Caco-2 (cell line): ENCODE measurements at regions not wholly inside any gene's neighbourhood (a gene's known extent, or its start where the extent isn't known, plus 50 kb on each side); places are given as distances from the start of the nearest gene placed in this dataset.

Experiments
- BruUV-seq: library from RNA; stranded (reverse); fragments of 400-500 nt; replicated peaks from 2 replicates; lab custom pipeline; 2021; lab: Mats Ljungman, UMichigan
- CTCF ChIA-PET: fragments of 300-600 bp; sonication (Branson Sonifier 250); formaldehyde crosslinking; loops from one replicate; lab custom pipeline; 2022; ENCODE audit warnings: antibody characterized with exemption; lab: Charles Lee
- POLR2A ChIA-PET: fragments of 300-600 bp; sonication (Branson Sonifier 250); formaldehyde crosslinking; loops from one replicate; lab custom pipeline; 2022; ENCODE audit warnings: antibody characterized with exemption; lab: Charles Lee
- DNase-seq, 2 experiments: peaks; one replicate each; pipeline versions ENCODE4 v3.0.0 to v3.0.0-alpha.2; 2020 to 2022
- H3K27me3 ChIP-seq: replicated peaks from 2 replicates; pipeline ENCODE4 v1.6.0; 2011; ENCODE audit warnings: low read length; ENCODE audit not compliant: control insufficient read depth, insufficient read depth
- H3K36me3 ChIP-seq: 2 replicates; pipeline ENCODE4 v1.5.1; 2011; ENCODE audit warnings: low read length; ENCODE audit not compliant: control insufficient read depth, insufficient read depth
- H3K4me1 ChIP-seq: fragments of 250-450 bp; sonication (Bioruptor Pico); 2 replicates; pipeline ENCODE4 v1.5.1; 2020; ENCODE audit warnings: mild to moderate bottlenecking
- H3K4me3 ChIP-seq: 2 replicates; pipeline ENCODE4 v1.5.1; 2011; ENCODE audit warnings: low read depth, mild to moderate bottlenecking, control low read depth, low read length
- H3K9me3 ChIP-seq: fragments of 250-450 bp; sonication (Bioruptor Pico); 2 replicates; pipeline ENCODE4 v1.5.1; 2020; ENCODE audit warnings: mild to moderate bottlenecking, moderate library complexity
- H3K27ac Mint-ChIP-seq: one replicate; pipeline ENCODE4 v1.8.0; 2022; ENCODE audit warnings: mixed read lengths; ENCODE audit not compliant: unreplicated experiment
- H3K27me3 Mint-ChIP-seq: one replicate; pipeline ENCODE4 v1.8.0; 2022; ENCODE audit warnings: mixed read lengths; ENCODE audit not compliant: insufficient read depth, unreplicated experiment
- H3K36me3 Mint-ChIP-seq: one replicate; pipeline ENCODE4 v1.8.0; 2022; ENCODE audit warnings: mild to moderate bottlenecking, mixed read lengths; ENCODE audit not compliant: insufficient read depth, unreplicated experiment
- H3K4me1 Mint-ChIP-seq: one replicate; pipeline ENCODE4 v1.8.0; 2022; ENCODE audit warnings: low read depth, mixed read lengths; ENCODE audit not compliant: unreplicated experiment
- H3K4me3 Mint-ChIP-seq: one replicate; pipeline ENCODE4 v1.8.0; 2022; ENCODE audit warnings: mild to moderate bottlenecking, moderate library complexity, mixed read lengths; ENCODE audit not compliant: unreplicated experiment
- H3K9me3 Mint-ChIP-seq: one replicate; pipeline ENCODE4 v1.8.0; 2022; ENCODE audit warnings: mixed read lengths; ENCODE audit not compliant: unreplicated experiment
- intact Hi-C: fragments of 100-400 bp; cut with micrococcal nuclease; formaldehyde crosslinking; loops from one replicate; pipeline ENCODE4 v1.10.0; 2022; ENCODE audit not compliant: unreplicated experiment
- TF ChIP-seq, protein P1 (sequence below), 2 experiments: fragments of 200-600 bp in 1 of 2; IDR thresholded peaks; 1 replicate in 1 of 2; 2 replicates in 1 of 2; pipeline versions ENCODE4 v1.5.1 to v1.8.0; 2011 to 2022; ENCODE audit warnings: antibody characterized with exemption in 1 of 2, control low read depth in 1 of 2, inconsistent platforms in 1 of 2, low read depth in 1 of 2, low read length in 1 of 2, mild to moderate bottlenecking in 1 of 2, moderate library complexity in 1 of 2; ENCODE audit not compliant: insufficient read depth in 1 of 2, severe bottlenecking in 1 of 2, unreplicated experiment in 1 of 2

DNA sequence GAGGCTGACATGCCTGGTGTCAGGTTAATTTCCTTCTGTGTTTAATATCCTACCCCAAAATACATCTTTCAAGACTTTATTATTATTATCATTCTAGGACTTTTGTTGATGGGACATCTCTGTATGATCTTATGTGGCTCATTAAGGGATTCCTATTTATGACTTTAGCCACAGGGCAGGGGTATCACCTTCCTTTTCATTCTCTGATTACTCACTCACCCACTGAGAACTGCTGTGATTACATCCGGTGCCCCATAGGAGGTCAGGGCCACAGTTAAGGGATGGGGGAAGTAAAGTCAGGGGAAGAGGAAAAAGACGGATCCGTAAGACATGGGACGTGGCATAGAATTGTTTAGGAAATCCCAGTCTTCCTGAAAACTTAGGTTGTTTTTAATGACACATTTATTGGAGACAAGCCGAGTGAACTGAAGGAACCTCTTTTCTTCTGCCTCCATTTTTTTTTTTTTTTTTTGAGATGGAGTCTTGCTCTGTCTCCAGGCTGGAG lies 61.0 kb upstream of the PITRM1 start:
- Histone ChIP-seq H3K4me1 (no peaks in the 10 kb centered on the region), H3K27me3 (no peaks in the 10 kb centered on the region), H3K9me3 (no peaks in the 10 kb centered on the region), H3K4me3 (no peak overlapping the region), H3K36me3 (no peaks in the 10 kb centered on the region)
- Mint-ChIP-seq H3K4me1 (no peaks in the 10 kb centered on the region), H3K9me3 (no peaks in the 10 kb centered on the region), H3K27me3 (no peaks in the 10 kb centered on the region), H3K27ac (no peak overlapping the region), H3K4me3 (no peak overlapping the region), H3K36me3 (no peaks in the 10 kb centered on the region)
- intact Hi-C loops: no loop called here
- BruUV-seq: no TSS peak
- ChIA-PET CTCF (no interaction called here), POLR2A (no interaction called here)
- no peak for DNase-seq
- TF ChIP-seq, protein P1, sequence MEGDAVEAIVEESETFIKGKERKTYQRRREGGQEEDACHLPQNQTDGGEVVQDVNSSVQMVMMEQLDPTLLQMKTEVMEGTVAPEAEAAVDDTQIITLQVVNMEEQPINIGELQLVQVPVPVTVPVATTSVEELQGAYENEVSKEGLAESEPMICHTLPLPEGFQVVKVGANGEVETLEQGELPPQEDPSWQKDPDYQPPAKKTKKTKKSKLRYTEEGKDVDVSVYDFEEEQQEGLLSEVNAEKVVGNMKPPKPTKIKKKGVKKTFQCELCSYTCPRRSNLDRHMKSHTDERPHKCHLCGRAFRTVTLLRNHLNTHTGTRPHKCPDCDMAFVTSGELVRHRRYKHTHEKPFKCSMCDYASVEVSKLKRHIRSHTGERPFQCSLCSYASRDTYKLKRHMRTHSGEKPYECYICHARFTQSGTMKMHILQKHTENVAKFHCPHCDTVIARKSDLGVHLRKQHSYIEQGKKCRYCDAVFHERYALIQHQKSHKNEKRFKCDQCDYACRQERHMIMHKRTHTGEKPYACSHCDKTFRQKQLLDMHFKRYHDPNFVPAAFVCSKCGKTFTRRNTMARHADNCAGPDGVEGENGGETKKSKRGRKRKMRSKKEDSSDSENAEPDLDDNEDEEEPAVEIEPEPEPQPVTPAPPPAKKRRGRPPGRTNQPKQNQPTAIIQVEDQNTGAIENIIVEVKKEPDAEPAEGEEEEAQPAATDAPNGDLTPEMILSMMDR (IDR thresholded peaks at IDR 0.05; ENCODE audit: insufficient read depth in 1 of 2, low read depth in 1 of 2, low read length in 1 of 2, severe bottlenecking in 1 of 2, unreplicated experiment in 1 of 2): no peak

DNA sequence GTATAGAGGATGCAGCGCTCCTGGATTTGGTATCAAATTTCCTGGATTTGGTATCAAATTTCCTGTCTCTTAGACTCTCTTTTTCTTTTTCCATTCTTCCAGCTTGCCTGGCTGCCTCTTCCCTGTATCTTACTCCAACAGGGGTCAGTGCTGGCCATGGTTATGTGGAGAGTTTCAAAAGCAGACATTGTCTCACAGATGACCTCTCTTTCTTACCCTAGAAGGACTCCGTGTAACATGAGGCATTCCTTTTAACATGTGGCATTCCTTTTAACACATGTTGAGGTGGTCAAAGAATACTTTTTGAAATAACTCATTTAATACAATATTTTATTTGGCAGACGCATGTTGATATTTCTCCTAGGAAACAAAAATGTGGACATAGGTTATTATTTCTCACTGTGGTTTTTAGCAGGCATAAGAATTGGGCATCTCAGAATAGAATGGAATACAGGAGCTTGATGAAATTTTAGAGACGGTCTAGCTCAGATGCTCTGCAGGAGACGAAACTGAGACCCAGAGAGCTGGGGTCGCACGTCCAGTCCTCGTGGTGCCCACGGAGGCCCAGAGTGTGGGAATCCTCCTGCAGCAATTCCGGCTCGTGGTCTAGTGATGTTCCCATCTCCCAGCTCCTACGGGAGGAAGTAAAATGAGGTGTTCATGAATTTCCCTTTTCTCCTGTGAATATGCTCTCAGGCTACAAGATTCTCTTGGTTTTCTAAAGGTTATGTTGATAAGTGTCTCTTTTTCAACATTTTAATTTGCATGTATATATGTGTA lies 59.6 kb upstream of the PITRM1 start:
- DNase-seq: no peak
- Mint-ChIP-seq H3K4me1 (no peaks in the 10 kb centered on the region), H3K36me3 (no peaks in the 10 kb centered on the region), H3K27me3 (no peaks in the 10 kb centered on the region), H3K9me3 (no peaks in the 10 kb centered on the region), H3K27ac (no peak overlapping the region), H3K4me3 (no peak overlapping the region)
- H3K36me3 ChIP-seq: no peaks in the 10 kb centered on the region
- no peaks in the 10 kb centered on the region; the same call in 1 of the 2 replicates for H3K4me1 ChIP-seq
- no peaks in the 10 kb centered on the region for H3K9me3 ChIP-seq
- CTCF ChIA-PET: no interaction called here
- intact Hi-C loops: no loop called here
- TF ChIP-seq, protein P1 (IDR thresholded peaks at IDR 0.05; ENCODE audit: insufficient read depth in 1 of 2, low read depth in 1 of 2, low read length in 1 of 2, severe bottlenecking in 1 of 2, unreplicated experiment in 1 of 2): no peak
- H3K4me3 ChIP-seq: no peak overlapping the region
- BruUV-seq: no TSS peak
- H3K27me3 ChIP-seq: no peaks in the 10 kb centered on the region
- POLR2A ChIA-PET: no interaction called here

DNA sequence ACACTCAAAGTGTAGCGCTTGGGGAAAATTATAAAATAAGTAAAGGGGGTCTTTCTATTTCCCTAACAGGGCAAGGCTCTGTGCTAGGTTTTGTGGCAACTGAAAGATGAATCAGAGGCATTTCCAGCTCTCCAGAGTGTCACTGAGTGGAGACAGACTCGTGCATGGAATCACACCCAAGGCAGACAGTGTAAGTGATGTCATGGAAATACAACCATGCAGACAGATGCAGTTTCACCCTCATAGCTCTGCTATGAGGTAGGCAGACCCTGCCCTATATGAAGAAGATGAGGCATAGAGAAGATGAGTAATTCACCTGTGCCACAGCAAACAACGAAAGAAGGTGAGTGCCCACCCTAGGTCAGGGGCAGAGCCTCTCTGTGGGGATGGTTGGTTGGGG lies 57.2 kb upstream of the PITRM1 start:
- no peaks in the 10 kb centered on the region; the same call in 1 of the 2 replicates for H3K4me1 ChIP-seq
- H3K27me3 Mint-ChIP-seq: no peaks in the 10 kb centered on the region
- no peaks in the 10 kb centered on the region for H3K36me3 ChIP-seq
- no peaks in the 10 kb centered on the region for H3K9me3 ChIP-seq
- no peak for DNase-seq
- no peaks in the 10 kb centered on the region for H3K9me3 Mint-ChIP-seq
- POLR2A ChIA-PET: no interaction called here
- BruUV-seq: no TSS peak
- intact Hi-C loops: no loop called here
- H3K4me3 ChIP-seq: no peak overlapping the region
- CTCF ChIA-PET: no interaction called here
- H3K4me3 Mint-ChIP-seq: no peak overlapping the region
- TF ChIP-seq, protein P1 (IDR thresholded peaks at IDR 0.05; ENCODE audit: insufficient read depth in 1 of 2, low read depth in 1 of 2, low read length in 1 of 2, severe bottlenecking in 1 of 2, unreplicated experiment in 1 of 2): no peak
- H3K27ac Mint-ChIP-seq: no peak overlapping the region
- H3K4me1 Mint-ChIP-seq: no peaks in the 10 kb centered on the region
- no peaks in the 10 kb centered on the region for H3K27me3 ChIP-seq
- H3K36me3 Mint-ChIP-seq: no peaks in the 10 kb centered on the region
